GM21390 (cell line): ENCODE measurements at regions not wholly inside any gene's neighbourhood (a gene's known extent, or its start where the extent isn't known, plus 50 kb on each side); places are given as distances from the start of the nearest gene placed in this dataset.
"Not testable (repeated sequence)": the region's sequence is repeated elsewhere in the genome, so short reads cannot be mapped to it uniquely, and the experiment has no call there.

ENCODE experiments used
- ATAC-seq: cut with Tn5 transposase; IDR thresholded peaks from one replicate; pipeline ENCODE4 v1.9.1; 2021; ENCODE audit not compliant: unreplicated experiment

DNA sequence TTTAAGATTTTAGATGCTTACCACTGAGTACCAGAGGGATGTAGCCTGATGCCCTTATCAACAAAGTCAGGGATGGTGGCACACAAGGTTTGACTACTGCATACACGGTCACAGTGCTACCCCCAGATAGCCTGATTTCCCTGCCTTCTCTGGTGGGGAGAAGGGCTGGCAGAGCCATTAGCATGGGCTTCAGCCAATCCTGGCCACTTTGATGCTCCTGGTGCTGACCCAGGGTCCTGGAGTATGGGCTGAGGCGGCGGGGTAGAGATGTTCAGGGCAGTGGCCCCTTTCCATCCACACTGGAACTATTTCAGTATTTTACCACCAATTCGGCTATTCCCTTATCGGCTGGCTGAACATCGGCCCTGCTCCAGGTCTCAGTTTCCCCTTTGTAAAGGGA lies 83.2 kb downstream of the POTEB3 start:
- not testable (repeated sequence) for ATAC-seq

- ATAC-seq, result not testable (repeated sequence)
Measured at GRCh38 chr15:21355944-21356343, 84.4 kb downstream of the POTEB3 start.

- ATAC-seq, result not testable (repeated sequence)
Measured at GRCh38 chr15:21354597-21354996, 85.7 kb downstream of the POTEB3 start.

DNA sequence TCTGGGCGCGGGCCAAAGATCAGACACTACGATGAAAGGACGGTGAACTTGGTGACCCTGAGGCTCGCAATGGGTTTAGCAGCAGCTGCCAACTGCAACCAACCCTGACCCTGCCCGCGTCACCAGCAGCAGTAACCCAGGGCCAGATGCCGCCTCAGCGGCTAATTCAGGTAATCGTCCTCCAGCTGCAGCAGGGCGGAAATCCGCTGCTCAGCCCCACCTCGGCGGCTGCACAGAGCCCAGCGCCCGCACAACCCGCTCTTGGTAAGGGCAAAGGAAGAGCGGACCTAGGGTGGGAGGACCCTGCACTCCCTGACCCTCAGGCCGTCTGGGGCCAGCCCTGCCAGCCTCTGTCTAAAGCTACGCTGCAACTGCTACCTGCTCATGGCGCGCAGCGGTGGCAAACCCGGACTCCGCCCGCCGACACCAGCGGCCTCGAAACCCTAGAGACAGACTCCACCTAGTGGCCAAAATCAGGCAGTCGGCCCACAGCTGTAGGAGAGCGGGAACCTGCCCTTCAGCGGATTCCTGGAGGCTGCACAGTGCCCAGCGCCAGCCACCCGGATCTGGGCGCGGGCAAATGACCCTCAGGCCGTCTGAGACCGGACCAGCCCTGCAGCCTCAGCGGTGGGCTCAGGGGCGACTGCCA lies 87.5 kb downstream of the POTEB3 start:
- not testable (repeated sequence) for ATAC-seq

- not testable (repeated sequence) for ATAC-seq
Measured at GRCh38 chr15:21344960-21345359, 95.3 kb downstream of the POTEB3 start.

DNA sequence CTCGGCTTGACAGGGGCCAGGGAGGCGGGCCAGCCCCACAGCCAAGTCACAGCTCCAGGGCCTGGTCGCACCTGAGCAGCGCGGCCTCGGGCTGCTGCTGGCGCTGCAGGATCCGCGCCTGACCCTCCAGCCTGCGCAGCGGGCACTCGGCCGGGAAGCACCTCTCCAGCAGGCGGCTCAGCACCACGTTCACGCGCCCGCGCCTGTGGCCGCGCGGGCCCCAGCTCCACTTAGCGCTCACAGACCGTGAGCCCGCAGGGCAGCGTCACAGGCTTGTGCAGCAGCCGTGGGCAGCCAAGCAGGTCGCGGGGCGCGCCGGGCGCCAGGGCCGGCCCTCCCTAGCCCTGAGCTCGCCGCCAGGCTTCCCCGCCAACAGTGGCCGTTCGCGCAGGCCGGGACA lies 95.8 kb downstream of the POTEB3 start:
- ATAC-seq, result not testable (repeated sequence)

- not testable (repeated sequence) for ATAC-seq
Measured at GRCh38 chr15:21337028-21337427, 103.3 kb downstream of the POTEB3 start.

DNA sequence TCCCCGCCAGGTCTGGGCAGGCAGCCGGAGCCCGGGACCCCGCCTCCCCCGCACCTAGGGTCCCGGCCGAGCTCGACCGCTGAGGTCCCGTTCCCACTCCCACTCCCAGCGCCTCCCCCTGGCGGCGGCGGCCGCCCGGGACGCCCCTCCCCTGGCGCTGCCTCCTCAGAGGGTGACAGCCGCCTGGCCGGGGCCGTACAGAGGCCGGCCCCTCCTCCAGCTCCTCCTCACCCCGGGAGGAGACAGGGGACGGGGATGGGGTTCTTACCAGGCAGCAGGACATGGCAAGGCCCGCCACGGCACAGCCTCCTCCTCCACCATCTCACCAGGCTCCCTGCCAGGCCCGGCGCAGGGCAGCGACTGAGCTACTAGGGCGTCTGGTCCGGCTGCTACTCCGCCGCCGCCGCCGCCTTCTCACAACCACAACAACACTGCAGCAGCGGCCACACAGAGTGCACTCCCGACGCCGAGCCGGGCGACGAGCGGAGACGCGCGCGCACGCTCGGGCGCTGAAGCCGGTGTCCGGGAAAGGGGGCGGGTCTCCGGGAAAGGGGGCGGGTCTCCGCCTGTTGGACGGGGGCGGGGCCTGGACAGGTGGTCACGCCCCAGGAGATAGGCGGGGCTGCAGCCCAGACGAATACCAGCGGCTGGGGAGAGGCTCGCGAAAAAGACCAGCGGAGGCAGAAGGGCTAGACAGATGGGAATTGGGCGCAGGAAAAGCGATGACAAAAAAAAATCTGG lies 115.4 kb downstream of the POTEB3 start:
- not testable (repeated sequence) for ATAC-seq

- peak; percentile 35 for ATAC-seq
Measured at GRCh38 chr15:21284353-21284752, 155.9 kb downstream of the POTEB3 start.

- ATAC-seq, result peak; percentile 97
Measured at GRCh38 chr15:21283210-21283609, 157.1 kb downstream of the POTEB3 start.

DNA sequence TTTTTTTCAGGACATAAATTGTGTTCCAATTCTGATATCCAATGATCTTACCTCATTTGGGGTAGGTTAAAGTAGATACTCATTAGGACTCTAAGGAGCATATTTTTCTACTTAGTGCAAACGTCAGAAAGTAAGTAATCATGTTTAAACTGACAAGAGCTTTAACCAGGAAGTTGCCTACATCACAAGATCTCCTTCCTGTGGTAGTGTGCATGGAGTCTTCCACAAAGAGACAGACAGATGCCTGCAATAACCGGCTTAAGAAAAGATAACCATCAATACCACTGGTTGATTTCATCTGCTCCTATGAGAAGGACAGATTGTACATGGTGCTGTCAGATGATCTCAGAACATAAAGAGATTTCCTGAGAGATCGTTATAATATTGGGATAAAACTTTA lies 160.0 kb downstream of the POTEB3 start:
- not testable (repeated sequence) for ATAC-seq

GRCh38 chr15:21272176-21272982 lies 167.9 kb downstream of the POTEB3 start:
- ATAC-seq, result peak; percentile 67

DNA sequence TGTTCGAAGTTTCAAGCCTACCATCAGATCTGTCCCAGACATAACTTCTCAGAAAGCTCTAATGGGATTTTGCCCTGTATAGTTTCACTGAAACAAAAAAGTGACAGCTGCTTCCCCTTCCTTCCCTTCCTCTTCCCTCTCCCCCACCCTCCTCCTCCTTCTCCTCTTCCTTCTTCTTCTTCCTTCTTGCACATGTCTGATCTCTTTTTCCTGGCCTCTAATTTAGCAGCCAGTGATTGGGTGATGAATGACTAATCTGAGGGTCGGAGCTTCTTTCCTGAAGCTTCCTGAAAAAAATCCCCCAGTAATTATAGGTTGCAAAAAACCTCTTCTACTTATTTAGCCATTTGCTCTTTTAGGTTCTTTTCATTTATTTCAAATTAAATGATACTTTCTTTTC lies 168.7 kb downstream of the POTEB3 start:
- ATAC-seq, result no peak

DNA sequence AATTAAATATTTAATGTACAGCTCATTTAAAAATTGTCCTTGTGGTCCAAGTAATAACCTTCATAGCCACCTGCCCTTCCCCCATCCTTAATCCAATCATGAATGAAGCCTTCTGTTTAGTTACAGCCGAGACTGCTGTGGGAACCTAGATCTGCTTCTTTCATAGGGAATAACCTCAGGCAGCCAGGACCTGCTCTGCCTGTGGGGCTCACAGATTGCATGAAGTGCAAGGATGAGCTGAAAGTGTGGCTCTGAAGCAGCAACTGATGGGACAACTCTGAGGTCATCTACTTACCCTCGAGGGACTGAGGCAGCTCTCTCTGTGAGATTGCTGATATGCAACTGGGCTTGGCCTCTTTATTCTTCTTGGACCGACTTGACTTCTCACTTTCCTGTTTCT lies 169.8 kb downstream of the POTEB3 start:
- ATAC-seq, result no peak

GRCh38 chr15:21269673-21270072 lies 170.6 kb downstream of the POTEB3 start:
- ATAC-seq, result not testable (repeated sequence)

DNA sequence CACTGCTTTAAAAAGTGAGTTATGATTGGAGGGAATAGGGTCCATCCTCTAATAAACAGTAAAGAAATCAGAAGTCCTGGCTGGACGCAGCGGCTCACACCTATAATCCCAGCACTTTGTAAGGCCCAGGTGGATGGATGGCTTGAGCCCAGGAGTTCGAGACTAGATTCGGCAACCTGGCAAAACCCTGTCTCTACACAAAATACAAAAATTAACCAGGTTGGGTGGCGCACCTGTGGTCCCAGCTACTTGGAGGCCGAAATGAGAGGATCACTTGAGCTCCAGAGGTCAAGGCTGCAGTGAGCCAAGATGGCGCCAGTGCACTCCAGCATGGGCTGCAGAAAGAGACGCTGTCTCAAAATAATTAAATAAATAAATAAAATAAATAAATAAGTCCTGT lies 171.2 kb downstream of the POTEB3 start:
- ATAC-seq, result no peak

- no peak for ATAC-seq
Measured at GRCh38 chr15:21268436-21268940, 171.8 kb downstream of the POTEB3 start.

DNA sequence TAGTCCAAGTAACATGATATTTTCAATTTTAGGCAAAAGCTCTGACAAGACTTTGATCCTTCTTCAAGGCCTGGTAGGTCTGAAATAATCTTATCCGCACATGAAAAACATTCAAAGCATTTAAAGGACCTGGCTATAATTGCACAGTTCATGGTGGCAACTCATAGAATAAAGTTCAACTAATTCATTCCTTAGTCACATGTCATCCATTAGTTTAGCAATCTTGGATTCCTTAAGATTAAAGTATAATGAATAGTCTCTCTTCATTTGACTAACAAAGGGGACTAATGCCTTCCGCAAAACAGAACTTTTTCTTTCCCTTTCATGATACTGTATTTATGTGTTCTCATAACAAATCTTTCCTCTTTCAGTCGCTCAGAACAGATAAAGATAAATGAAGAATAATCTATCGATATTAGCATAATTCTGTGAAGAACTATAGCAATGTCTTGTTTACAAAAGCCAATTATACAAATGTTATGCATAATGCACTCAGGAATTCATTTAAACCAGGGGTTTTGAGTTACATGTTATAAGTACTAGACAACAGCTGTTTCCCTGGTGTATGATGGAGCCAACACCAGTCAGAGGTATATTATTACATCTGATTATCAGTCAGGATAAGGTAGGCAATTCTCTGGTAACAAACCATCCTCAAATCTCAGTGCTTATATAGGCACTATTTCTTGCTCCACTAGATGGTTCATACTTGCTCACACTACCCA lies 172.5 kb downstream of the POTEB3 start:
- ATAC-seq, result no peak

DNA sequence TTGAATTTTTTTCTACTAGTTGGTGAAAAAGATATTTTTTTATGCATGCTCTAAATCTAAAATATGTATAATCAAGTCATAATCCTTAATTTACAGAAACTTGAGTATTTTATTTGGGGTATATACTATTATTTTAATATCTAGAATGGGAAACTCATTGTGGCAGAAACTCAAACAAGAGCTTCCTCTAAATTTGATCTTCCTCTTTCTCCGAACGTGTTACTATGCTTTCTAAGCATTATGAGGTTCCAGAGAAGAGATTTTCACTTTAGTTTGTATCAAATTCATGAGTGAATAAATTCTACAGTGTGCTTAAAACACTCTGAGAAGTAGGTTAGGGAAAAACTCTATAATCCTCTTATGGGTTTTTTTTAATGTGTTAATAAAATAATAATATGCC lies 173.1 kb downstream of the POTEB3 start:
- no peak for ATAC-seq

DNA sequence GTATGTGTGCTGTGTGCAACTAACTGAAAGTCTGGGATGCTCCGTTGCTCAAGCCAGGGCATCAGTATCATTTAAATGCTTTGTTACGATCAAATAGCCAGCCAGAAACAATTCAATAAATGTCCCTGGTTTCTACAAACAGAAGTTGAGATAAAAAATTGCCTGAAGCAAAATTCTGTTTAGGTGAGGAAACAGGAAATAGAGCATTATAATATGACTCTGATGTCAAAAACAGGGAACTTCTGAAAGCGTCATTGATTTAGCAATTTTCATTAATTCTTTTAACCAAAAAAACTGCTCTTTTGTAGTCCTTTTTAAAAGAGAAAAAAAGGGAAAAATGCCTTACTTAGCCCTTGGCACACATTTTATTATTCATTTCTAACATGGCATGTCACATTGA lies 174.7 kb downstream of the POTEB3 start:
- ATAC-seq, result not testable (repeated sequence)
